ENCODE measurements at regions not wholly inside any gene's neighbourhood (a gene's known extent, or its start where the extent isn't known, plus 50 kb on each side); places are given as distances from the start of the nearest gene placed in this dataset.

DNA sequence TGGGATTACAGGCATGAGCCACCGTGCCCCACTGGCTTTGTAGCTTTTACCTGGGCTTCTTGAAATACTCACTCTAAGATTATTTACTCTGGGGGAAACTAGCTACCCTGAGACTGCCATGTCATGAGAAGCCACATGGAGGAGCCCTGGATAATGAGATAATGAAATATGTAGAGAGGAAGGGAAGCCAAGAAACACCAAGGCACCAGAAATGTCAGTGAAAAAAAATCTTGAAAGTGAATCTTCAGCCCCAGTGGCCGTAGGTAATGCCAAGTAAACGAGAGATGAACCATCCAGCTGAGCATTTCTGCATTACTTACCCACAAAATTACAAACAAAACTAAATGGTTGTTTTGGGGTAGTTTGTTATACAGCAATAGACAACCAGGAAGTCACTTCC is 125.6 kb downstream of the APIP start:
- TF ChIP-seq BHLHE40 (IDR thresholded peaks at IDR 0.05; ENCODE audit: borderline replicate concordance) (no peak), FOXM1 (IDR thresholded peaks at IDR 0.05; ENCODE audit: borderline replicate concordance) (no peak), HDGF (IDR thresholded peaks at IDR 0.05; ENCODE audit: borderline replicate concordance) (no peak), SP1 (IDR thresholded peaks at IDR 0.05) (no peak), ELF4 (IDR thresholded peaks at IDR 0.05) (no peak)
- TF ChIP-seq, protein P1, sequence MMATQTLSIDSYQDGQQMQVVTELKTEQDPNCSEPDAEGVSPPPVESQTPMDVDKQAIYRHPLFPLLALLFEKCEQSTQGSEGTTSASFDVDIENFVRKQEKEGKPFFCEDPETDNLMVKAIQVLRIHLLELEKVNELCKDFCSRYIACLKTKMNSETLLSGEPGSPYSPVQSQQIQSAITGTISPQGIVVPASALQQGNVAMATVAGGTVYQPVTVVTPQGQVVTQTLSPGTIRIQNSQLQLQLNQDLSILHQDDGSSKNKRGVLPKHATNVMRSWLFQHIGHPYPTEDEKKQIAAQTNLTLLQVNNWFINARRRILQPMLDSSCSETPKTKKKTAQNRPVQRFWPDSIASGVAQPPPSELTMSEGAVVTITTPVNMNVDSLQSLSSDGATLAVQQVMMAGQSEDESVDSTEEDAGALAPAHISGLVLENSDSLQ (IDR thresholded peaks at IDR 0.05): no peak

Measured in HEK293T (cell line).